Cardiac muscle cell (in vitro differentiated cells and primary cell): ENCODE measurements at regions not wholly inside any gene's neighbourhood (a gene's known extent, or its start where the extent isn't known, plus 50 kb on each side); places are given as distances from the start of the nearest gene placed in this dataset.
"Not testable (repeated sequence)": the region's sequence is repeated elsewhere in the genome, so short reads cannot be mapped to it uniquely, and the experiment has no call there.

ENCODE experiments used
- DNase-seq, 2 donors: peaks; one replicate each; pipeline versions ENCODE4 v3.0.0 to v3.0.0-alpha.2; 2010 to 2017; ENCODE audit warnings: low read depth in 1 of 2, low spot score in 1 of 2
- H3K27ac ChIP-seq: fragments of 200-600 bp; sonication (generic); 2 replicates; pipeline ENCODE4 v1.5.1; 2016
- H3K27me3 ChIP-seq: fragments of 200-600 bp; sonication (generic); 2 replicates; pipeline ENCODE4 v1.6.0; 2016; ENCODE audit warnings: control low read depth
- H3K36me3 ChIP-seq: fragments of 200-600 bp; sonication (generic); 2 replicates; pipeline ENCODE4 v1.5.1; 2016; ENCODE audit warnings: control low read depth
- H3K4me1 ChIP-seq: fragments of 200-600 bp; sonication (generic); 2 replicates; pipeline ENCODE4 v1.8.1; 2017; ENCODE audit warnings: low read depth, mild to moderate bottlenecking, mixed run types
- H3K4me3 ChIP-seq: fragments of 200-600 bp; sonication (generic); 2 replicates; pipeline ENCODE4 v1.5.1; 2016; ENCODE audit warnings: mild to moderate bottlenecking
- H3K9me3 ChIP-seq: fragments of 200-600 bp; sonication (generic); 2 replicates; pipeline ENCODE4 v1.5.1; 2017; ENCODE audit warnings: low read depth, mild to moderate bottlenecking, control low read depth
- TF ChIP-seq, protein P1 (sequence below): IDR thresholded peaks from 2 replicates; pipeline ENCODE4 v1.5.1; 2012; ENCODE audit warnings: low read depth, mild to moderate bottlenecking, low read length

DNA sequence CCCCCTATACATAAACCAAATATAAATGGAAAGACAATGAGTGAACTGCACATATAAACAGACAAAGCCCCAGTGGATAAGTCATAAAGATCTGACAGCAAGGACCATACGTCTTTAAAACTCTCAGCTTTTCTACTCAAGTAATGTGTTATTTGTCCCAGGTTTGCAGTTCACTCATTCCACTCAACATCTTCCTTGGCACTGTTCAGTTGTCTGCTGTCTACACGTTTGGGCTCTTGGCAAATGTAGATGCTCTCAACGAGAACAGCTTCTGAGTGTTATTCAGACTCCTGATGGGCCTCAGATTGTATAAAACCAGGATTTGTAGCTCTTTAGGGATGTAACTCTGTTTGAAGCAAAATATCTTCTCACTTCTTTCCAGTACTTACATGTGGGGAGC is 198.2 kb upstream of the SEMA6A start:
- H3K9me3 ChIP-seq = no peaks in the 10 kb centered on the region
- TF ChIP-seq, protein P1, sequence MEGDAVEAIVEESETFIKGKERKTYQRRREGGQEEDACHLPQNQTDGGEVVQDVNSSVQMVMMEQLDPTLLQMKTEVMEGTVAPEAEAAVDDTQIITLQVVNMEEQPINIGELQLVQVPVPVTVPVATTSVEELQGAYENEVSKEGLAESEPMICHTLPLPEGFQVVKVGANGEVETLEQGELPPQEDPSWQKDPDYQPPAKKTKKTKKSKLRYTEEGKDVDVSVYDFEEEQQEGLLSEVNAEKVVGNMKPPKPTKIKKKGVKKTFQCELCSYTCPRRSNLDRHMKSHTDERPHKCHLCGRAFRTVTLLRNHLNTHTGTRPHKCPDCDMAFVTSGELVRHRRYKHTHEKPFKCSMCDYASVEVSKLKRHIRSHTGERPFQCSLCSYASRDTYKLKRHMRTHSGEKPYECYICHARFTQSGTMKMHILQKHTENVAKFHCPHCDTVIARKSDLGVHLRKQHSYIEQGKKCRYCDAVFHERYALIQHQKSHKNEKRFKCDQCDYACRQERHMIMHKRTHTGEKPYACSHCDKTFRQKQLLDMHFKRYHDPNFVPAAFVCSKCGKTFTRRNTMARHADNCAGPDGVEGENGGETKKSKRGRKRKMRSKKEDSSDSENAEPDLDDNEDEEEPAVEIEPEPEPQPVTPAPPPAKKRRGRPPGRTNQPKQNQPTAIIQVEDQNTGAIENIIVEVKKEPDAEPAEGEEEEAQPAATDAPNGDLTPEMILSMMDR = no peak
- DNase-seq = no peak
- no peak overlapping the region for H3K4me3 ChIP-seq
- H3K36me3 ChIP-seq = no peaks in the 10 kb centered on the region
- no peak overlapping the region for H3K27ac ChIP-seq
- H3K27me3 ChIP-seq = no peaks in the 10 kb centered on the region
- peaks cover 14% of the 10 kb centered on the region for H3K4me1 ChIP-seq

- Histone ChIP-seq H3K27me3 (no peaks in the 10 kb centered on the region), H3K4me1 (peaks cover 14% of the 10 kb centered on the region), H3K27ac (no peak overlapping the region), H3K4me3 (no peak overlapping the region), H3K36me3 (no peaks in the 10 kb centered on the region), H3K9me3 (no peaks in the 10 kb centered on the region)
- no peak for DNase-seq
- TF ChIP-seq, protein P1 = no peak
These were observed 197.5 kb upstream of the SEMA6A start for GRCh38 chr5:116772152-116772501.

DNA sequence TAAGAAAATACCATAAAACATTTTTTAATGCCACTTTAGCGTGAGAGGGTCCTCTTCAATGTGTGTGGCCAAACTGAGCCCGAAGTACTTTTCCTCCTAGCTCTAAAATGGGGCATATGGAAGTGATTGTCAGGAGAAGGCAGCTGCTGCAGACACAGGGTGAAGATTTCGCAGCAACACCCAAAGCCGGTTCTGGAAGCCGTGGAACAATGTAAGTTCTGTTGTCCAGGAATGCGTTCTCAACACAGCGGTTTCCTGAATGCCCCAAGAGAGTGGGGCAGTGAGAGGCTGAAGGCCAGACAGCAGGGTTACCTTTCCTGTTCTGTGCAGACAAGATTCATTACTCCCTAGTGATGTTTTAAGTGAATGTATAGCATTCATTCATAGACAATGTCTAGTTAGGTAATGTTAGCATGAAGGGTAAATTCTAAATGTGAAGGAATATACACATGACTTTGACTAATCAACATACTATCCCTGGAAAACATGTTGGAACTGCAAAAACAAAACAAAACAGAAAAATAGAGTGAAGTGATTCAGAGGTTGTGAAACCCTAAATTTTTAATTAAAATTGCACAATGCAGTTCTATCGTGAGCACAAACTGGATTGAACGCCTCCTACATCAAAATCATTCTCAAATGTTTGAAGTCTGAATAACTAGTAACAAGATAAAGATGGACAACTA is 197.0 kb upstream of the SEMA6A start:
- Histone ChIP-seq H3K4me1 (peaks cover 14% of the 10 kb centered on the region), H3K9me3 (no peaks in the 10 kb centered on the region), H3K27ac (no peak overlapping the region), H3K36me3 (no peaks in the 10 kb centered on the region), H3K27me3 (no peaks in the 10 kb centered on the region), H3K4me3 (no peak overlapping the region)
- DNase-seq = peak in 1 of 2 donors; percentile 83
- TF ChIP-seq, protein P1 = no peak

GRCh38 chr5:116769953-116770352 is 195.3 kb upstream of the SEMA6A start:
- not testable (repeated sequence) for H3K4me3 ChIP-seq, H3K27me3 ChIP-seq, H3K9me3 ChIP-seq, DNase-seq, H3K36me3 ChIP-seq, H3K27ac ChIP-seq
- peaks cover 14% of the 10 kb centered on the region for H3K4me1 ChIP-seq

GRCh38 chr5:116769470-116769869 is 194.8 kb upstream of the SEMA6A start:
- no peaks in the 10 kb centered on the region for H3K27me3 ChIP-seq
- no peak for DNase-seq
- TF ChIP-seq, protein P1 = no peak
- H3K9me3 ChIP-seq = no peaks in the 10 kb centered on the region
- no peak overlapping the region for H3K4me3 ChIP-seq
- H3K27ac ChIP-seq = no peak overlapping the region
- H3K36me3 ChIP-seq = no peaks in the 10 kb centered on the region
- H3K4me1 ChIP-seq = peaks cover 12% of the 10 kb centered on the region

DNA sequence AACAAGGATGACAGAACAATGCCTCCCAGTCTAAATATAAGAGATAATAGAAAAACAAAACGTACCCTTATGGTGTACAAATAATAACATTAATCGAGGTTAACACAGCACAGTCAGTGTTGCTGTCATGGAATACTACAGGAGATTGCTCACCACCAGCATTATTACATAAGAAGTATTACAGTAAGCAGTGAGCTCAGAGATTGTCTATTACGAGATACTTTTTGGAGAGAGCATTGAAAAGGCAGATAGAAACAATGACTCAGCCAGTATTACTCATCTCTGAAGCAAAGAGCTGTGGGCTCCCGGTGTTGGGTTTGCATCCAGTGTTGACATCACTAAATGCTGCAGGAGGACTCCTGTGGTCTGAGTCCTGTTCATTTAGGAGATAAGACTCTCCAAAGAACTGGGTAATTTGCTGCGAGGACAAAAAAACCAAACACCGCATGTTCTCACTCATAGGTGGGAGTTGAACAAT is 191.9 kb upstream of the SEMA6A start:
- H3K27ac ChIP-seq = no peak overlapping the region
- no peaks in the 10 kb centered on the region for H3K9me3 ChIP-seq
- peak in 1 of 2 donors; percentile 99 for DNase-seq
- TF ChIP-seq, protein P1 = no peak
- no peaks in the 10 kb centered on the region for H3K27me3 ChIP-seq
- H3K4me1 ChIP-seq = no peaks in the 10 kb centered on the region
- H3K4me3 ChIP-seq = no peak overlapping the region
- no peaks in the 10 kb centered on the region for H3K36me3 ChIP-seq
